Keratinocyte (primary cell): ENCODE measurements at regions not wholly inside any gene's neighbourhood (a gene's known extent, or its start where the extent isn't known, plus 50 kb on each side); places are given as distances from the start of the nearest gene placed in this dataset.

Experiments used
- DNase-seq: peaks from one replicate; pipeline ENCODE4 v3.0.0-alpha.2; 2011; ENCODE audit warnings: low read depth, missing footprints, low spot score
- FAIRE-seq: peaks from 2 replicates; lab custom pipeline; 2011; peaks lifted over from hg19 to GRCh38; lab: Jason Lieb, UNC
- H2AFZ ChIP-seq: 2 replicates; pipeline ENCODE4 v1.6.0; 2012; ENCODE audit warnings: low read length, control low read depth, inconsistent platforms; ENCODE audit not compliant: control insufficient read depth
- H3K27ac ChIP-seq: 2 replicates; pipeline ENCODE4 v1.5.1; 2011; ENCODE audit warnings: low read length; ENCODE audit not compliant: control insufficient read depth, insufficient read depth
- H3K27me3 ChIP-seq: 3 replicates; pipeline ENCODE4 v1.6.0; 2011; ENCODE audit warnings: low read length; ENCODE audit not compliant: control insufficient read depth, insufficient read depth; ENCODE audit errors: extremely low read depth
- H3K36me3 ChIP-seq, 2 experiments: 2 replicates in 1 of 2; 3 replicates in 1 of 2; pipeline ENCODE4 v1.5.1; 2011; ENCODE audit warnings: low read length in 2 of 2, mild to moderate bottlenecking in 1 of 2; ENCODE audit not compliant: control insufficient read depth in 2 of 2, insufficient read depth in 2 of 2; ENCODE audit errors: extremely low read depth in 1 of 2
- H3K4me1 ChIP-seq: 3 replicates; pipeline ENCODE4 v1.5.1; 2011; ENCODE audit warnings: low read length; ENCODE audit not compliant: control insufficient read depth, insufficient read depth; ENCODE audit errors: extremely low read depth
- H3K4me2 ChIP-seq: 3 replicates; pipeline ENCODE4 v1.6.0; 2011; ENCODE audit warnings: low read depth, low read length; ENCODE audit not compliant: control insufficient read depth, insufficient read depth; ENCODE audit errors: extremely low read depth
- H3K4me3 ChIP-seq, 3 experiments: fragments of 200-600 bp in 1 of 3; sonication (generic) in 1 of 3; 2 replicates in 2 of 3; 3 replicates in 1 of 3; pipeline ENCODE4 v1.5.1; 2011 to 2016; ENCODE audit warnings: low read length in 3 of 3, mild to moderate bottlenecking in 3 of 3, control low read depth in 2 of 3, inconsistent platforms in 1 of 3, low read depth in 1 of 3, mixed read lengths in 1 of 3, mixed run types in 1 of 3, moderate library complexity in 1 of 3; ENCODE audit not compliant: control insufficient read depth in 2 of 3, insufficient read depth in 2 of 3; ENCODE audit errors: extremely low read depth in 1 of 3
- H3K79me2 ChIP-seq: 2 replicates; pipeline ENCODE4 v1.6.0; 2012; ENCODE audit warnings: low read length; ENCODE audit not compliant: control insufficient read depth, insufficient read depth
- H3K9ac ChIP-seq: 3 replicates; pipeline ENCODE4 v1.6.0; 2011; ENCODE audit warnings: low read length; ENCODE audit not compliant: control insufficient read depth, insufficient read depth; ENCODE audit errors: extremely low read depth
- H3K9me1 ChIP-seq: 3 replicates; pipeline ENCODE4 v1.6.0; 2011; ENCODE audit warnings: low read length; ENCODE audit not compliant: control insufficient read depth, insufficient read depth; ENCODE audit errors: extremely low read depth
- H3K9me3 ChIP-seq: 2 replicates; pipeline ENCODE4 v1.5.1; 2012; ENCODE audit warnings: low read depth, low read length; ENCODE audit not compliant: control insufficient read depth
- H4K20me1 ChIP-seq: 3 replicates; pipeline ENCODE4 v1.6.0; 2011; ENCODE audit warnings: low read length; ENCODE audit not compliant: control insufficient read depth, insufficient read depth; ENCODE audit errors: extremely low read depth
- CTCF ChIP-seq, 3 experiments: IDR thresholded peaks in 1 of 3; conservative IDR thresholded peaks in 1 of 3; optimal IDR thresholded peaks in 1 of 3; 2 replicates in 2 of 3; 3 replicates in 1 of 3; pipeline versions ENCODE3 to v1.5.1; 2011; ENCODE audit warnings: low read length in 3 of 3, mild to moderate bottlenecking in 3 of 3, moderate library complexity in 2 of 3, control low read depth in 1 of 3, inconsistent platforms in 1 of 3; ENCODE audit not compliant: insufficient read depth in 2 of 3; ENCODE audit errors: extremely low read depth in 1 of 3
- EZH2 ChIP-seq: IDR thresholded peaks from one replicate; pipeline ENCODE4 v1.6.1; 2012; ENCODE audit warnings: inconsistent platforms, mild to moderate bottlenecking, low read length, moderate library complexity
- dilution Hi-C: fragments of 300-500 bp; cut with MboI; formaldehyde crosslinking; loops from one replicate; pipeline ENCODE4 v1.7.0; 2020; ENCODE audit warnings: low sequenced_read_pairs; ENCODE audit not compliant: extremely low pct_ligation_motif_present

GRCh38 chr14:84694161-84694560, 835.8 kb upstream of the FLRT2 start:
- Histone ChIP-seq H3K79me2 (no peaks in the 10 kb centered on the region), H3K4me1 (no peaks in the 10 kb centered on the region), H3K27ac (no peak overlapping the region), H3K4me3 (no peak overlapping the region), H3K9me3 (no peaks in the 10 kb centered on the region), H4K20me1 (no peaks in the 10 kb centered on the region), H3K4me2 (no peak overlapping the region), H3K9me1 (no peaks in the 10 kb centered on the region), H3K27me3 (no peaks in the 10 kb centered on the region), H3K36me3 (no peaks in the 10 kb centered on the region), H2AFZ (no peak overlapping the region), H3K9ac (no peak overlapping the region)
- dilution Hi-C loops = no loop called here
- DNase-seq (no peak), FAIRE-seq (no peak)
- no peak for TF ChIP-seq EZH2
- no peak for TF ChIP-seq CTCF (optimal IDR thresholded peaks at IDR 0.05 in 1 of 3, IDR thresholded peaks at IDR 0.05 in 1 of 3, conservative IDR thresholded peaks at IDR 0.05 in 1 of 3; ENCODE audit: extremely low read depth in 1 of 3, insufficient read depth in 2 of 3, low read length in 3 of 3)

- H4K20me1 ChIP-seq = no peaks in the 10 kb centered on the region
- H3K4me1 ChIP-seq = no peaks in the 10 kb centered on the region
- H3K27me3 ChIP-seq = no peaks in the 10 kb centered on the region
- no peak for DNase-seq
- H3K27ac ChIP-seq = no peak overlapping the region
- dilution Hi-C loops = no loop called here
- H3K4me2 ChIP-seq = no peak overlapping the region
- no peaks in the 10 kb centered on the region for H3K9me3 ChIP-seq
- no peaks in the 10 kb centered on the region for H3K36me3 ChIP-seq
- no peak overlapping the region for H3K9ac ChIP-seq
- no peaks in the 10 kb centered on the region for H3K79me2 ChIP-seq
- H2AFZ ChIP-seq = no peak overlapping the region
- FAIRE-seq = no peak
- H3K9me1 ChIP-seq = no peaks in the 10 kb centered on the region
- no peak overlapping the region for H3K4me3 ChIP-seq
- no peak for TF ChIP-seq EZH2
- TF ChIP-seq CTCF (optimal IDR thresholded peaks at IDR 0.05 in 1 of 3, IDR thresholded peaks at IDR 0.05 in 1 of 3, conservative IDR thresholded peaks at IDR 0.05 in 1 of 3; ENCODE audit: extremely low read depth in 1 of 3, insufficient read depth in 2 of 3, low read length in 3 of 3) = no peak
Measured at GRCh38 chr14:84704601-84705000, 825.3 kb upstream of the FLRT2 start.
